Progenitor cell of endocrine pancreas (in vitro differentiated cells): ENCODE measurements at regions not wholly inside any gene's neighbourhood (a gene's known extent, or its start where the extent isn't known, plus 50 kb on each side); places are given as distances from the start of the nearest gene placed in this dataset.

Experiments
- DNase-seq: peaks from one replicate; pipeline ENCODE4 v3.0.0; 2021; ENCODE audit warnings: low spot score; ENCODE audit not compliant: unreplicated experiment
- H3K27ac Mint-ChIP-seq: 2 replicates; pipeline ENCODE4 v1.8.0; 2021; ENCODE audit warnings: mild to moderate bottlenecking, moderate library complexity, mixed read lengths
- H3K27me3 Mint-ChIP-seq: 2 replicates; pipeline ENCODE4 v1.8.0; 2021; ENCODE audit warnings: mixed read lengths
- H3K36me3 Mint-ChIP-seq: 2 replicates; pipeline ENCODE4 v1.8.0; 2022; ENCODE audit warnings: mixed read lengths; ENCODE audit not compliant: insufficient read depth
- H3K4me1 Mint-ChIP-seq: 2 replicates; pipeline ENCODE4 v1.8.0; 2021; ENCODE audit warnings: low read depth, mixed read lengths
- H3K4me3 Mint-ChIP-seq: 2 replicates; pipeline ENCODE4 v1.8.0; 2021; ENCODE audit warnings: low read depth, mild to moderate bottlenecking, moderate library complexity, mixed read lengths
- H3K9me3 Mint-ChIP-seq: 2 replicates; pipeline ENCODE4 v1.8.0; 2021; ENCODE audit warnings: low read depth, mixed read lengths
- TF ChIP-seq, protein P1 (sequence below): fragments of 200-600 bp; sonication (generic); IDR thresholded peaks from one replicate; pipeline ENCODE4 v1.5.0; 2021; ENCODE audit warnings: antibody characterized with exemption, mild to moderate bottlenecking; ENCODE audit not compliant: unreplicated experiment

DNA sequence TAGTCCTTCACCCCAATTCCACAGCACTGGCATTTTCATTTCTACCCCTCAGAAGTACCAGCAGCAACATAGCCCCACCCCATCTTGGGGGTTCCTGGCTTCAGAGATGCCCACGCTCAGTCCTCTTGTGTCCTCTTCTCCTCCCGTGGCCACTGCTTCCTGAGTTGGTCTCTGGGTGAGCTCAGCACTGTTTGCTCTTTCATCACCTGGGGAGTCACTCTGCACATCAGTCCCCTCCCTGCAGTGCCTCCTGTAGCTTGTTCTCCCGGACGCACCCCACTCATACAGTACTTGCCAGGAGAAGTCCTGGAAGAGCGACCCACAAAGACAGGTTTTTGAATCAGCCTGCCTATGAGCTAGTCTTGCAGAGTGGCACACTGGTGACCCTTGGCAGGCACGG is 63.8 kb downstream of the GSC start:
- TF ChIP-seq, protein P1, sequence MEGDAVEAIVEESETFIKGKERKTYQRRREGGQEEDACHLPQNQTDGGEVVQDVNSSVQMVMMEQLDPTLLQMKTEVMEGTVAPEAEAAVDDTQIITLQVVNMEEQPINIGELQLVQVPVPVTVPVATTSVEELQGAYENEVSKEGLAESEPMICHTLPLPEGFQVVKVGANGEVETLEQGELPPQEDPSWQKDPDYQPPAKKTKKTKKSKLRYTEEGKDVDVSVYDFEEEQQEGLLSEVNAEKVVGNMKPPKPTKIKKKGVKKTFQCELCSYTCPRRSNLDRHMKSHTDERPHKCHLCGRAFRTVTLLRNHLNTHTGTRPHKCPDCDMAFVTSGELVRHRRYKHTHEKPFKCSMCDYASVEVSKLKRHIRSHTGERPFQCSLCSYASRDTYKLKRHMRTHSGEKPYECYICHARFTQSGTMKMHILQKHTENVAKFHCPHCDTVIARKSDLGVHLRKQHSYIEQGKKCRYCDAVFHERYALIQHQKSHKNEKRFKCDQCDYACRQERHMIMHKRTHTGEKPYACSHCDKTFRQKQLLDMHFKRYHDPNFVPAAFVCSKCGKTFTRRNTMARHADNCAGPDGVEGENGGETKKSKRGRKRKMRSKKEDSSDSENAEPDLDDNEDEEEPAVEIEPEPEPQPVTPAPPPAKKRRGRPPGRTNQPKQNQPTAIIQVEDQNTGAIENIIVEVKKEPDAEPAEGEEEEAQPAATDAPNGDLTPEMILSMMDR: no peak
- Mint-ChIP-seq H3K36me3 (no peaks in the 10 kb centered on the region), H3K4me1 (no peaks in the 10 kb centered on the region)

DNA sequence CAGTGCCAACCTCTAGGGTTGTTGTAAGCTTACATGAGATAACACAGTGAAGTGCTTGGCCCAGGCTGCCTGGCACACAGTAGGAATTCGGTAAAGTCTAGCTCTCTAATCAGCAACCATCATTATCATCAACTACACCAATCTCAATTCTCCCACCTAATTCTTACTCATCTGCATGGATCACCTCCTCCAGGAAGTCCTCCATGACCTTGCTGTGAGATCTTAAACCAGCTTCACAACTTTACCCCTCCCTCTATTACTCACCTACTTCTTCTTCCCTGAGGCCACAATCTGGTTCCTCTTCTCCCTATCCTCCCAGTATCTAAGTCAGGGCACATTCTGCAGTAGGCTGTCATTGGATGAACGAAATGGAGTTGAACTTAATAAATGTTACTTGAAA is 67.3 kb downstream of the GSC start:
- Mint-ChIP-seq H3K27me3 (peaks cover 43% of the 10 kb centered on the region), H3K36me3 (no peaks in the 10 kb centered on the region), H3K4me3 (no peak overlapping the region), H3K27ac (no peak overlapping the region), H3K4me1 (no peaks in the 10 kb centered on the region), H3K9me3 (no peaks in the 10 kb centered on the region)
- TF ChIP-seq, protein P1: no peak
- no peak for DNase-seq

More for the DNA sequence above, 63.8 kb downstream of the GSC start:
- Mint-ChIP-seq H3K4me3 (no peak overlapping the region), H3K9me3 (no peaks in the 10 kb centered on the region), H3K27ac (no peak overlapping the region), H3K27me3 (peaks cover 29% of the 10 kb centered on the region)
- no peak for DNase-seq

DNA sequence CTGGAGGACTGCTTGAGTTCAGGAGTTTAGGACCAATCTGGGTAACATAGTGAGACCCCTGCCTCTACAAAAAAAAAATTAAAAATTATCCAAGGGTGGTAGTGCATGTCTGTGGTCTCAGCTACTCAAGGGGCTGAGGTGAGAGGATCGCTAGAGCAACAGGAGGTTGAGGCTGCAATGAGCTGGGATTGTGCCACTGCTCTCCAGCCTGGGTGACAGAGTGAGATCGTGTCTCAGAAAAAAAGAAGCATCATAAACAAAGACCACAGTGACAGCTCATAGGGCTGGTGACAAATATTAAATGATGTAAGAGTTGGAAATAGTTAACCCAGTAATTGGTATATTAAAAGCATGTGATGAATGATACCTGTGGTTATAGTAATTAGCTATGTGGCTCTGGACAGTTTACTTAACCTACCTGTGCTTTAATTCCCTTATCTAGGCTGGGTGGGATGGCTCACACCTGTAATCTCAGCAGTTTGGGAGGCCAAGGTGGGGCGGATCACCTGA is 68.0 kb downstream of the GSC start:
- Mint-ChIP-seq H3K27me3 (peaks cover 39% of the 10 kb centered on the region), H3K36me3 (no peaks in the 10 kb centered on the region), H3K4me3 (no peak overlapping the region), H3K9me3 (no peaks in the 10 kb centered on the region), H3K4me1 (no peaks in the 10 kb centered on the region), H3K27ac (peak overlapping the region; percentile 4)
- DNase-seq: no peak
- TF ChIP-seq, protein P1: no peak

DNA sequence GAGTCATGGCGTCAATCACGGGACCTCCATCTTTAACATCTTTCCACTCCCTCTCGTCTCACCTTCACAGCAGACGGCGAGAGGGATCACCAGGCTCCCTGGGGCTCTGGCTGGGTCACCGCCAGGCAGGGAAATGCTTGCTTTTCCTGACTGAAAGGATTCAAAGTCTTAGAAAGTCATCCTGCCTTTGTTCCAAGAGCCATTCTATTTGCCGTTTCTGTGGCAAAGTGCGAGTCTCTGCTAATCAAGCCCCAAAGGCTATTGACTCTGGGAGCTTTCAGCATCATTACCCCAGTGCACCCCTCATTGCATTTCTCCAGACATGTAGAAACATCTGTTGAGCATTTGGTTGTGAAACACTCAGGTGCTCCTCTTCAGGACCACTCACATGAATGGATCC is 69.6 kb downstream of the GSC start:
- Mint-ChIP-seq H3K36me3 (no peaks in the 10 kb centered on the region), H3K4me1 (no peaks in the 10 kb centered on the region), H3K27ac (no peak overlapping the region), H3K27me3 (peaks cover 29% of the 10 kb centered on the region), H3K4me3 (no peak overlapping the region), H3K9me3 (no peaks in the 10 kb centered on the region)
- no peak for DNase-seq
- TF ChIP-seq, protein P1: no peak

DNA sequence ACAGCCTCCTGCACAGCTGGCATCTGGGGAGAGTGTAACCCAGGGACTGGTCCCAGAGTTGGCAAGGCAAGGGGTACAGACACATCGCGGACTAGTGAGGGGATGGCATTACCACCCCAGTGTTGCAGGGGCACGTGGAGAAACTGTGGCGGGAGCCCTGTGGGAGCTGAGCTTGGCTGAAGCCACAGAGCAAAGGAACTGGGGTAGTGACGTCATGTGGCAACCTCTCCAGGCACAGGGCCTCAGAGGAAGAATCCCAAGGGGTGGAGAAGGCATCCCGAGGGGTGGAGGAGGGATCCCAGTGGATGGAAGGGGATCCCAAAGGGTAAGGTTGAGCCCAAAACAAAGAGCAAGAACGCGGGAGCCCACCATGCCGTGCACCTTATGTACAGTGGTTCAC is 70.1 kb downstream of the GSC start:
- Mint-ChIP-seq H3K36me3 (no peaks in the 10 kb centered on the region), H3K4me1 (no peaks in the 10 kb centered on the region), H3K9me3 (no peaks in the 10 kb centered on the region), H3K4me3 (no peak overlapping the region), H3K27me3 (peaks cover 29% of the 10 kb centered on the region), H3K27ac (peak overlapping the region; percentile 79)
- DNase-seq: no peak
- TF ChIP-seq, protein P1: no peak
